Prostate gland (tissue), 2 donors: ENCODE measurements at regions not wholly inside any gene's neighbourhood (a gene's known extent, or its start where the extent isn't known, plus 50 kb on each side); places are given as distances from the start of the nearest gene placed in this dataset.

Experiments
- CTCF ChIP-seq, 4 experiments: fragments of 200-600 bp in 2 of 4; fragments of 450-650 bp in 2 of 4; sonication (generic) in 2 of 4; IDR thresholded peaks; 1 replicate in 3 of 4; 2 replicates in 1 of 4; pipeline ENCODE4 v1.5.1; 2016 to 2019; ENCODE audit warnings: antibody characterized with exemption in 4 of 4, mild to moderate bottlenecking in 2 of 4, moderate library complexity in 2 of 4
- POLR2A ChIP-seq: fragments of 450-650 bp; IDR thresholded peaks from one replicate; pipeline ENCODE4 v1.6.1; 2016; ENCODE audit warnings: antibody characterized with exemption, mild to moderate bottlenecking
- POLR2AphosphoS5 ChIP-seq: sonication (generic); formaldehyde crosslinking; IDR thresholded peaks from one replicate; pipeline ENCODE4 v1.6.1; 2017; ENCODE audit warnings: antibody characterized with exemption

- no peak for TF ChIP-seq POLR2AphosphoS5
- TF ChIP-seq CTCF (IDR thresholded peaks at IDR 0.05) = no peak
- no peak for TF ChIP-seq POLR2A
Measured at GRCh38 chr15:100824211-100824610, 55.4 kb upstream of the ALDH1A3 start.
